PC-3 (cell line): ENCODE measurements at regions not wholly inside any gene's neighbourhood (a gene's known extent, or its start where the extent isn't known, plus 50 kb on each side); places are given as distances from the start of the nearest gene placed in this dataset.

Experiments
- ATAC-seq: fragments of 200-7000 bp; cut with Tn5 transposase; 2 replicates; pipeline ENCODE4 v1.9.1; 2020; ENCODE audit warnings: mild to moderate bottlenecking, moderate library complexity
- BruUV-seq: library from RNA; stranded (reverse); fragments of 400-500 nt; replicated peaks from 2 replicates; lab custom pipeline; 2021; lab: Mats Ljungman, UMichigan
- CTCF ChIA-PET: fragments of 300-600 bp; sonication (Branson Sonifier 250); formaldehyde crosslinking; loops from one replicate; lab custom pipeline; 2022; ENCODE audit warnings: antibody characterized with exemption; lab: Charles Lee
- POLR2A ChIA-PET: fragments of 300-600 bp; sonication (Branson Sonifier 250); formaldehyde crosslinking; loops from one replicate; lab custom pipeline; 2022; ENCODE audit warnings: antibody characterized with exemption; ENCODE audit not compliant: unreplicated experiment; lab: Charles Lee
- DNase-seq: peaks from one replicate; pipeline ENCODE4 v3.0.0-alpha.2; 2015
- H2AFZ ChIP-seq: fragments of 300-600 bp; sonication (generic); 2 replicates; pipeline ENCODE4 v1.6.0; 2016; ENCODE audit warnings: antibody characterized with exemption, low read length
- H3F3A ChIP-seq: fragments of 300-600 bp; sonication (generic); one replicate; pipeline ENCODE4 v1.6.0; 2017; ENCODE audit warnings: antibody characterized with exemption, low read length, control low read depth, mild to moderate bottlenecking; ENCODE audit not compliant: unreplicated experiment
- H3K27ac ChIP-seq: fragments of 300-600 bp; sonication (generic); 2 replicates; pipeline ENCODE4 v1.5.1; 2016; ENCODE audit warnings: mild to moderate bottlenecking, low read length
- H3K27me3 ChIP-seq: fragments of 300-600 bp; sonication (generic); 2 replicates; pipeline ENCODE4 v1.6.1; 2016; ENCODE audit warnings: low read length, mixed read lengths
- H3K36me3 ChIP-seq: fragments of 300-600 bp; sonication (generic); 2 replicates; pipeline ENCODE4 v1.6.1; 2016; ENCODE audit warnings: low read depth, mixed run types, low read length, mixed read lengths
- H3K4me1 ChIP-seq: fragments of 300-600 bp; sonication (generic); 2 replicates; pipeline ENCODE4 v1.5.1; 2016; ENCODE audit warnings: low read length; ENCODE audit not compliant: insufficient read depth
- H3K4me2 ChIP-seq: fragments of 300-600 bp; sonication (generic); 2 replicates; pipeline ENCODE4 v1.6.0; 2016; ENCODE audit warnings: low read length
- H3K4me3 ChIP-seq: fragments of 300-600 bp; sonication (generic); 2 replicates; pipeline ENCODE4 v1.5.1; 2016; ENCODE audit warnings: mild to moderate bottlenecking, low read length, mixed read lengths
- H3K79me2 ChIP-seq: fragments of 300-600 bp; sonication (generic); 2 replicates; pipeline ENCODE4 v1.6.1; 2017; ENCODE audit warnings: low read length, mixed read lengths
- H3K9ac ChIP-seq: fragments of 300-600 bp; sonication (generic); 2 replicates; pipeline ENCODE4 v1.6.0; 2016; ENCODE audit warnings: mild to moderate bottlenecking, low read length
- H3K9me2 ChIP-seq: fragments of 300-600 bp; sonication (generic); replicated peaks from 2 replicates; pipeline ENCODE4 v1.6.1; 2016; ENCODE audit warnings: mixed run types, low read length, mixed read lengths
- H3K9me3 ChIP-seq: fragments of 300-600 bp; sonication (generic); 2 replicates; pipeline ENCODE4 v1.6.1; 2016; ENCODE audit warnings: low read length, mixed read lengths
- H4K20me1 ChIP-seq: fragments of 300-600 bp; sonication (generic); 2 replicates; pipeline ENCODE4 v1.6.1; 2016; ENCODE audit warnings: low read length, mixed read lengths
- CTCF ChIP-seq: fragments of 300-600 bp; sonication (generic); conservative IDR thresholded peaks from 2 replicates; pipeline ENCODE4 v1.5.1; 2017; ENCODE audit warnings: antibody characterized with exemption, low read depth, mild to moderate bottlenecking, low read length
- EZH2 ChIP-seq: fragments of 300-600 bp; sonication (generic); IDR thresholded peaks from one replicate; pipeline ENCODE4 v1.6.1; 2017; ENCODE audit warnings: antibody characterized with exemption, mild to moderate bottlenecking, low read length; ENCODE audit not compliant: unreplicated experiment
- EZH2phosphoT487 ChIP-seq: fragments of 300-600 bp; sonication (generic); IDR thresholded peaks from 2 replicates; pipeline ENCODE4 v1.6.1; 2018; ENCODE audit warnings: mild to moderate bottlenecking, antibody characterized with exemption, low read length, borderline replicate concordance
- intact Hi-C: fragments of 100-400 bp; cut with micrococcal nuclease; formaldehyde crosslinking; loops from 2 replicates; pipeline ENCODE4 v1.9.0; 2023

DNA sequence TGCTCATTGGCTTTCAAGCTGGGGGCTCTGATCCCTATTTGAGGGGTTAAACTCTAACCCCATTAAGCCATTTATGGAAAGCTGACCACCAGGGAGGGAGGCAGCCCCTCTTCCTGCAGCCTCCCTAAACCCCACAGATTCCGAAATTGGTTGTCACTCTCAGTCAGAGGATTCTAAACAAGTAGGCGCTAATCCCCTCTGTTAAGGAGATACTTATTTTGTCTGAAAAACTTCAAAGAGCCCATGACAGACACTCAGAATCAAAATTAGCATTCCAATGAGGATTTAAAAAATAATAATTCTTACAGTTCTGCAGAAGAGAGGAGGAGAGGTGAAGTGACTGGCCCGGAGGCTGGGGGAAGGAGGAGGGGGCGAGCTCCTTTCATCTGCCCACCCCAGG lies 69.7 kb upstream of the LMO1 start:
- TF ChIP-seq CTCF (no peak), EZH2phosphoT487 (no peak), EZH2 (no peak)
- POLR2A ChIA-PET: no interaction called here

DNA sequence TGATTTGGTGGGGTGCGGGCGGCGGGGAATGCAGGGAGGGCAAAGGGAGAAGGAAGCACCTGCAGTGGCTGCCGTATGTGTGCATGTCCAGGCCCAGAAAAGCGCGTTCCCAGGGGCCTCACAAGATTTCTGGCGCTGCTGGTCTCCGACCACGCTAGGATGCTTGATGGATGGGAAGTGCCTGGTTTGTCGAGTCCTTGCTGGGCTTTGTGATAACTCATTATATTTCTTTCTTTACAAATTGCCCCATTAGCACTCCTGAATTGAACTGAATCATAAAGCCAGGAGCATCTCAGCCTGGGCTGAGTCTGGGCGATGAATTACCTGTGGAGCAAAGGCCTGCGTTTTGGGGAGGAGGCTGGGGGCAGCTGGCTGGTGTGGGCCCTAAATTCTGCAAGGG lies 69.2 kb upstream of the LMO1 start:
- Histone ChIP-seq H3K9ac (no peak overlapping the region), H3K4me2 (no peak overlapping the region), H3K4me3 (no peak overlapping the region), H3K4me1 (peaks cover 50% of the 10 kb centered on the region), H3K79me2 (no peaks in the 10 kb centered on the region), H3K9me3 (no peaks in the 10 kb centered on the region), H3K27me3 (no peaks in the 10 kb centered on the region), H3K9me2 (no peaks in the 10 kb centered on the region), H3F3A (no peaks in the 10 kb centered on the region), H2AFZ (no peak overlapping the region), H3K27ac (no peak overlapping the region), H4K20me1 (no peaks in the 10 kb centered on the region), H3K36me3 (no peaks in the 10 kb centered on the region)
- ChIA-PET POLR2A (no interaction called here), CTCF (no interaction called here)
- no peak for TF ChIP-seq EZH2
- TF ChIP-seq CTCF: no peak
- TF ChIP-seq EZH2phosphoT487: no peak
- BruUV-seq: no TSS peak
- no peak for ATAC-seq
- intact Hi-C loops: no loop called here
- no peak for DNase-seq

More for the DNA sequence above, 69.7 kb upstream of the LMO1 start:
- Histone ChIP-seq H3K4me2 (no peak overlapping the region), H3K4me3 (no peak overlapping the region), H3K9me2 (no peaks in the 10 kb centered on the region), H3K36me3 (no peaks in the 10 kb centered on the region), H3K9me3 (no peaks in the 10 kb centered on the region), H3F3A (no peaks in the 10 kb centered on the region), H3K4me1 (peaks cover 50% of the 10 kb centered on the region), H3K27ac (no peak overlapping the region), H2AFZ (no peak overlapping the region), H4K20me1 (no peaks in the 10 kb centered on the region), H3K9ac (no peak overlapping the region), H3K79me2 (no peaks in the 10 kb centered on the region), H3K27me3 (no peaks in the 10 kb centered on the region)
- ATAC-seq: no peak
- intact Hi-C loops: no loop called here
- no TSS peak for BruUV-seq
- CTCF ChIA-PET: interaction anchor here (0.9 kb wide), 1 partner anchor 21 kb away, joined by 3 read pairs; no protein-coding TSS in a partner anchor
- DNase-seq: no peak

DNA sequence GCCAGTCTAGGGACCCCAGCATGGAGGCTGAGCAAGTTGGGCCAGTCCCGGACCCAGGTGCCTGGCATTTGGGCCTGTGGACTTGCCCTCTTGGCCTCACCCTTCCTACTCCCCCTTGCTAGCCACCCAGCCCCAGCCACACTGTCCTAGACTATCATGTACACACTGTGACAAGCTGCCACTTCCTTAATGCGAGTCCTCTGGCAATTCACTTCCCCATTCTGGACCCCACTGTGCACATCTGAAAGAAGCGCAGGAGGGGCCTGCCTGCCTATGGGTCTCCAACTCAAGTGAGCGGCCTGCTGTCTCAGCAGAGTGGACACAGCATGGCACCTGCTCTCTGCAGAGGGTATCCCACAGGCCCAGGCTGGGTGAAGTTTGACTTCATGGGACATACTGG lies 68.5 kb upstream of the LMO1 start:
- no peaks in the 10 kb centered on the region for H3K9me3 ChIP-seq
- H3F3A ChIP-seq: no peaks in the 10 kb centered on the region
- CTCF ChIA-PET: interaction anchor here (0.6 kb wide), 1 partner anchor 102 kb away, joined by 3 read pairs; no protein-coding TSS in a partner anchor
- no peak overlapping the region for H2AFZ ChIP-seq
- no TSS peak for BruUV-seq
- no peak for DNase-seq
- no peak for TF ChIP-seq EZH2phosphoT487
- TF ChIP-seq EZH2: no peak
- TF ChIP-seq CTCF: no peak
- H3K9me2 ChIP-seq: no peaks in the 10 kb centered on the region
- no peaks in the 10 kb centered on the region for H3K79me2 ChIP-seq
- intact Hi-C loops: no loop called here
- H3K4me3 ChIP-seq: no peak overlapping the region
- no peaks in the 10 kb centered on the region for H3K36me3 ChIP-seq
- H3K4me1 ChIP-seq: peaks cover 43% of the 10 kb centered on the region
- H3K4me2 ChIP-seq: no peak overlapping the region
- no peak overlapping the region for H3K9ac ChIP-seq
- no peaks in the 10 kb centered on the region for H4K20me1 ChIP-seq
- POLR2A ChIA-PET: no interaction called here
- no peak for ATAC-seq
- H3K27me3 ChIP-seq: no peaks in the 10 kb centered on the region
- H3K27ac ChIP-seq: no peak overlapping the region
